ENCODE measurements at regions not wholly inside any gene's neighbourhood (a gene's known extent, or its start where the extent isn't known, plus 50 kb on each side); places are given as distances from the start of the nearest gene placed in this dataset.

- no peak for DNase-seq
Measured at GRCh38 chr13:90769387-90769786, 578.1 kb upstream of the MIR17HG start.

DNA sequence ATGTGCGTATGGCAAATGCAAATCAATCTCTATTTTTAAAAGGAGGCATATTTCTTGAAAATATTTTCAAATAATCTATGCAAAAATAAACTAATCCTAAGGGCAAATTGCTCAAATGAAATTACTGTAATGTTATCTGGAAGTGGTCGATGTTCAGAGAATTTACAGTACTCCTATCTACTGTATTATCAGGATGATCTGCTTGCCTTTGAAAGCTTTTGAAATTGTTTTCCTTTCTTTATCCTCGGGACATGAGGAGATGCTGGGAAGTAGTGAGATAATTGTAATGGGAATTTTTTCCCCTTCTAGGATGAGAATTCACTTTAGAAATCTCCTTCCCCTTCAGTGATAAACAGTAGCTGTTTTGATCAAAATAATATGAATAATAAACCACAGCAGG, 577.2 kb upstream of the MIR17HG start:
- no peak for DNase-seq

DNA sequence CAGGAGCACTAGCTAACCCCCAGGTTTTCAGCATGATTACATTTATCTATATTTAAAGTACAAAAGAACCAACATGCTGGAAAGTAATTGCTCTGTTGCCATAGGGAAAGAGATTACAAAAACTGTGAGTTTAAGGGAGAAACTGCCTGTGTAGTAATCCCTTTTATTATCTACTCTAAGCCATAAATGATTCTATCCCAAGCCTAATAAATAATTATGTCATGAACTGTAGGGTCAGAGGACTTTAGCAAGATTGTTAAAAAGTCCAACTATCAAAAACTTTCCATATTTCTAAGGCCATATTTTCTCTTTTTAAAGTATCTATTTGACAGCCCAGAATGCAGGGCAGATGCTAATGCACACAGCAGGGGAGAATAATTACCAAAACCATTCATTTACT, 573.8 kb upstream of the MIR17HG start:
- no peak for DNase-seq

DNA sequence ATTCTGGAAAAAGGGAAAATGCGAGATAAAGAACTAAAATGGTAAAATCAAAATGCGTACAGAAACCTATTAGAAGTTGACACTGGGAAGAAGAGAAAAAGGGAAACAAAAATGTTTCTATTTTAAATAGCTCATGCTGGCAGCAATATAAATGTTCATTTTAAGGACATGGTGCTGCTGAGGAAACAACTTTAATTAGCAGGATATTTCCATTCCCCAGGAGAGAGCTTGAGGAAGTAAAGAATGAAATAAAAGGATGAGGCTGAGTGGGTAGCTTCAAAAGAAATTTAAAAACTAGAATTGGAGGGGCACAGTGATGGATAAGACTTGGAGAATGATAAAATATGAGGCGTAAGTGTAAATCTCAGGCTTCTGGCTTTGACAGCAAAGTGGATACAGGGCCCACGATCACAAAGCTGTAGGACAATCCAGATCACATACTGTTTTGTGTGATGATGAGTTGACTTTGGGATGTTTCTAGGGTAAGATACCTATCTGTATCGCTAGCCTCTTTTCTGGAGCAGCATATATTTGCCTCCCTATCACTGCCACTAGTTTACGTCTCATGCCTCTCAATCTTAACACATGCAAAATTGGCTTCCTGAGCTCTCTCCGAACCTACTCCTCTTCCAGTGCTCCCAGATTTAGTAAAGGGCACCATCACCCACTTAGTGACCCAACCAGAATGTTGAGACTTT, 571.3 kb upstream of the MIR17HG start:
- no peak for DNase-seq

DNA sequence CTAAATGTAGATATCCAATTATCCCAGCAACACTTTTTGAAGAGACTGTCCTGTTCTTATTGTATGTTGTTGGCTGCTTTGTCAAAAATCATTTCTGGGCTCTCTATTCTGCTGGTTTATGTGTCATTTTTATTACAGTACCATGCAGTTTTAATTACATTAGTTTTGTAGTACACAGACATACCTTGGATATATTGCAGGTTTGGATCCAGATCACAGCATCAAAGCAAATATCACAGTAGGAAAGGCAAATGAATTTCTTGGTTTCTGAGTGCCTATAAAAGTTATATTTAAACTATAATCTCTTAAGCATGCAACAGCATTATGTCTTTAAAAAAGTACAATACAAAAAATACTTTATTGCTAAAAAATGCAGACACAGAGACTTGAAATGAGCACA, 564.2 kb upstream of the MIR17HG start:
- no peak for DNase-seq

GRCh38 chr13:90787007-90787406, 560.5 kb upstream of the MIR17HG start:
- no peak for DNase-seq

GRCh38 chr13:90792335-90792734, 555.2 kb upstream of the MIR17HG start:
- no peak for DNase-seq

DNA sequence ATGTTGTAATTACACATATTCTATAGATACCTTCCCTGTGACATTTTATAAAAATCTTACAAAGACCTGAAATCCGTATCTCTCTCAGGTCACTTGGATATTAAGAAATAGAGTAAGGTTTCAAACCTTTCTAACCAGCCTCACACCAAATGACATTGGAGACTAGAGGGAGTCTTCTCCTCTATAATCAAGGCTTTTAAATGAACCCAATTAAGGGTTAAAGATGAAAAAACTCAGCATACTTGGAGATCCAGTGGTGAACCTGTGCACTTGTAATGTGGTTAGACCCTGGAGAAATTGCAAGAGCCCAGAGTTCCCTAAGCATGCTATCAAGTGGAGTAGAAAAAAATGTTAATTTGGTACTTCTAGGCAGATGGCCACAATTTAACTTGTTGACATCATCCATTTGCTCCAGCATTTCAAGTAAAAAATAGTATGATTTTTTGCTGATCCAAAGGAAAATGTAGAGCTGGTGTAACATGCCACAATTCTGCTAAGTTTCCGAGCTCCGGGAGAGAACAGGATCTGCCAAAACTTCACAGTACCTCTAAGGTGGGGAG, 554.1 kb upstream of the MIR17HG start:
- DNase-seq: no peak

DNA sequence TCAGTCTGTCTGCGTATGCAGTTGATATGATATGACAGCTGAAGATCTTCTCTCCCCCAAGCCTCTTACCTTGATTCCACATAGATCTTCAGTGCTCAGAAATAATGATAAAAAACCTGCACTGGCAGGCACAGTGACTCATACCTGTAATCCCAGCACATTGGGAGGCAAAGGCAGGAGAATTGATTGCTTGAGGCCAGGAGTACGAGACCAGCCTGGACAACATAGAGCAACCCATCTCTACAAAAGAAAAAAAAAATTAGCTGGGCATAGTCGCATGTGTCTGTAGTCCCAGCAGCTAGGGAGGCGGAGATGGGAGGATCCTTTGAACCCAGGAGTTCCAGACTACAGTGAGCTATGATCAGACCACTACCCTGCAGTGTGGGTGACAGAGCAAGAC, 551.0 kb upstream of the MIR17HG start:
- DNase-seq: no peak

DNA sequence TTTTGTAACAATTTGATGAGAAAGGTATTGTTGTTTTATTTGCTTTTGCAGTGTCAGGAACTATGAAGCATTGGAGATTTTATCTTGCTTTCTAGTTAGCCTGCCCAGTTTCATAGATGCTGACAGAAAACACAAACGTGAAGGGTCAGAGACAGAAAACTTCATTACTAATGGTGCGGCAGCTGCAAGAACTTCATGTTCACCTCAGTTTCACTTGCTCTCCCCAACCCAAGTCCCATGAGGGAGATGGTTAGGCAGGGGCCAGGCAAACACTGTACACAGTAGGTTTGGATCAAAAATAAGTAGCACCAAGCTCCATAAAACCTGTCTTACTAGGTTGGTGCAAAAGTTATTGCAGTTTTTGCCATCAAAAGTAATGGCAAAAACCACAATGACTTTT, 550.2 kb upstream of the MIR17HG start:
- no peak for DNase-seq

DNA sequence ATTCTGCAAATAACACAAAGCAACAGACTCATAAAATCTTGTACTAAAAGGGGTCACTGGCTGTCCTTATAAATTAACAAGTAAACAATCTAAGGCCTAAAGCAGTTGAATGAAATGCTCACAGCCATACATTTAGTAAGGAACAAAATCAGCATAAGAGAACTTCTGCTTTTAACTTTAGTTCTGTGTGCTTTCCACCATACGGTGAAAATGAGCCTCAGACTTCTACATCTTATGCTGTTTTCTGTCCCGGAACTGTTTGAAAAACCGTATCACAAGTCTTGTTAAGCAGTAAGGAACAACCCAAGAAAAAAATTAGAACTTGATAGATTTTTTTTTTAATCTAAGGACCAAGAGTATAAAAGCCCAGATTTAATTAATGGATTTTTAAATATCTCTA, 549.1 kb upstream of the MIR17HG start:
- DNase-seq: no peak

DNA sequence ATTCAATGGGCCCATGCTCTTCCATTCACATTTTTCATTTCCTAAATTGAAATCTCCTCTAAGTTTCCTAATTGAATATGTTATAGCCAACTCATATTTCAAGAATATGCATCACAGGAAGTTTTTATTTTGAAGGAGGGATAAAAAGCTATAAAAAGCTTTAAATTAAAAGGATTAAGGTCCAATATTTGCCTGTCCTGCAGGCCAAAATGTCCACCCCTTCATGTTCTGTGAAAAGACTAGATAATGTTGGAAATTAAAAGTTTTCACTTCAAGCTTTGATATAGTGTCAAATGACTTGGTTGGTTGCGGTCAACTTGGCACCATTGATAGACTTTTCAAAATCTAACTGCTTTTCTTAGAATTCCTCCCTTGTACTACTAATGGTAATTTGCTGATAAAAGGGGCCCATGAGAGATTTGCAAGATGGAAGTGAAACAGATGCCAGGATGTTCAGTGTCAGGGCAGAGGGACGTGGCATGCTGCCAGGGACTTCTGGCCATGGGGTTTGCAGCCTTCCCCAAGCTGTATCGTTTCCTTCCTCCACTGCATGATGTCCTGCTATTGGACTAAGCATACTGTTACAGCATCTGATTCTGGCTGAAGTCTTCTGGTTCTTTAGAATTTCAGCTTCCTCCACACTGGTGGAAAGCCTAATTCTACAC, 547.3 kb upstream of the MIR17HG start:
- peak; percentile 34 for DNase-seq

- DNase-seq: no peak
Measured at GRCh38 chr13:90801621-90802020, 545.9 kb upstream of the MIR17HG start.

- no peak for DNase-seq
Measured at GRCh38 chr13:90803210-90803609, 544.3 kb upstream of the MIR17HG start.

DNA sequence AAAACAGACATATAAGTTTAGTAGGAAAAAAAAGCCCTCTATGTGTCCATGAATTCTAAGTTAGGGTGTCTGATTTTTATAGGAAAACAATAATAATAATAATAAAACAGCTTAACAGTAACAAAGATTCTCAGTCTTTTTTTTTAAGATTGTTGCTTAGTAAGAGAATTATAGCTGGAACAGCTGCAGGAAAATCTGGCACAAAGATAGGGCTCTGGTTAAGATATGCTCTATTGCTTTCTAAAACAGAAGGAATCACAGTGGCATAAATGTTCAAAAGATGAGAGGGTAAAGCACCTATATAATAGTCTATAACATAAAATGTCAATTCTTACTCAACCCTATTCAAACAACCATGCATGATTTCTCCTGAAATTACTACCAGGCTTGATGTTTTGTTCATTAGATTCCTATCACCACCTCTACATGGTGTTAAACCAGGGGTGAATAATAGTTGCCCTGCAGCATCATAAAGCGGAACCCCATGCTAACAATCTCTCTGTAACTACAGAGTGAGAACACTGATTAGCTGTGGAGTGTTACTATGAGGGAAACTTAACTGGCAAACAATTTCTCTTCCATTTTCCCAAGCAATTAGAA, 541.4 kb upstream of the MIR17HG start:
- DNase-seq: peak; percentile 43

DNA sequence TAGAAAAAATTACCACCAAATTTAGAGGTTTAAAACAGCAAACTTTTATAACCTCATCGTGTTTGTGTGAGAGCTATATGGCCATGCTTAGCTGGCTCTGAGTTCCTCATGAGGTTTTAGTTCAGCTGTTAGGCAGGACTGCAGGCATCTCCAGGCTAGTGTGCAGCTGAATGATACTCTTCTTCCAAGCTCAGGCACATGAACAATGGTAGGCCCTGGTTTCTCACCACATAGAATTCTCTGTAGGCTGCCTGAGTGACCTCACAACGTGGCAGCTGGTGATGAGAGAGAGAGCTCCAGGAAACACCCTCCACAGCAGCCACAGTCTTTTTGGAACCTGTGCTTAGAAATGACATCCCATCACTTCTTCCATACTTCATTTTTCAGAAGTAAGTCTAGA, 540.6 kb upstream of the MIR17HG start:
- DNase-seq: peak; percentile 30

DNA sequence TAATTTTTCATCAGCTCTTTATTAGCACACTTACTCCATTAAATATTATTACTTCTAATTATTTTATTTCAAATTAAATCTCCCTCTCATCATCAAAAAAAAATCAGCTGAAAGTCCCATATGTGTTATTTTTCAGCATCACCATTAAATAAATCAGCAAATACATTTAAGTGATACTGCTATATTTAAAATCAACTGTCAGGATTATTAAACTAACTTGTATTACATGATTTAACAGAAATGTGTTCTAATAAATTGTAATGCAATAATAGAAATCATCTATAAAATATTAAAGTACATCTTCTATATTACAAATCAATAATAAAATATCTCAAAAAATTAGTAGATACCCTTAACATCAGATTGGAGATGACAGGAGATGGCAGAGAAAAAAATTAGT, 538.6 kb upstream of the MIR17HG start:
- no peak for DNase-seq

DNA sequence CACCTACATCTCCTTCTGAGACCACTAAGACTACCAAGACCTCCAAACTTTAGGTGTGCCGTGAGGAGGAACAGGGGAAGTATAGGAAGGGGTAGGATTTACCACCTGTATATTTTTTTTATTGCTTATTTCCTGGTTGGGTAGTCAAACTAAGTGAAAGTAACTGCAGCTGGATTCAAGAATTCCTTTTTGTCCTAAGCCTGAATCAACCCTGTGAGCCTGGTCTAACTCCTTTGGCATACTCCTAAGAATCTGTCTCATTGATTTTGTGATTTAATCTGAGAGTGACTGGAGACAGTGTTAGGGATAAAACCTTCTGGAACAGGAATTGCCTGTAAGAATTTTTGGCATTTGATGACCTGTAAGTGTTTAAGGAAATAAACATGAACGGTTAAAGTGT, 523.5 kb upstream of the MIR17HG start:
- no peak for DNase-seq

- no peak for DNase-seq
Measured at GRCh38 chr13:90826688-90827087, 520.8 kb upstream of the MIR17HG start.

GRCh38 chr13:90830782-90831181, 516.7 kb upstream of the MIR17HG start:
- no peak for DNase-seq

DNA sequence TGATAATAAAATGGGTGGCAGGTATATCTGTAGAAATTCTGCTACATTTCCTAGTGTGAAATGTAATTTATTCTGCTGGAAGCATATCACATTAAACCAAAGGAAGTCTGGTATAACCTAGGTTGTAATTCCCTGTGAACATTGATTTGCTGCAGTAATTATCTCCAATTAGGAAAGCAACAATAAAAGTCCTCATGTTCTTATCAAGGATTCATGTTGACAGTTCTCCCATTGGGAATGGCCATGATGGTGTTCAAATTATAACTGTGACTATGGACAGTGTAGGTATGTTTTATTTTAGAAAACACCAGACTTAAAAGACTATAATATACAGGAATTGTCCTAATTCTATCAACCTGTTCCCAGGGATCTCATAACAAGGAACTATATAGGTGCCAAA, 513.5 kb upstream of the MIR17HG start:
- DNase-seq: no peak

DNA sequence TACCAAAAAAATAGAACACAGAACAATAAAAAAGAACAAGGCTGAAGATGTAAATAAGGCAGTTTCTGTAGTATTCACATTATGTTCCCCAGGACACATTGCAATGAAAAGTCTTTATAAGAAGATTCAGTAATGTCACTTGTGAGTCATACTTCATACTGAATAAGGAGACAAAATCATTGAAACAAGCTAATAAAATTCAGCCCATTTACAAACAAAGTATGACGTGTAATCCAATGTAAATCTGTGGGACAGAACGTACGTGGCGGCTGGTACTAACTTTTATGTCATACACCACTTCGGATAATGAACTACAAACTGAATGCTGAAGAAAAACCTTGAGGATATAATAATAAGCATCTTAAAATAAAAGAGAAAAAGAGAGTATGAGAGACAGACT, 512.8 kb upstream of the MIR17HG start:
- DNase-seq: no peak

GRCh38 chr13:90835826-90836225, 511.7 kb upstream of the MIR17HG start:
- DNase-seq: no peak
